ENCODE measurements at regions not wholly inside any gene's neighbourhood (a gene's known extent, or its start where the extent isn't known, plus 50 kb on each side); places are given as distances from the start of the nearest gene placed in this dataset.

DNA sequence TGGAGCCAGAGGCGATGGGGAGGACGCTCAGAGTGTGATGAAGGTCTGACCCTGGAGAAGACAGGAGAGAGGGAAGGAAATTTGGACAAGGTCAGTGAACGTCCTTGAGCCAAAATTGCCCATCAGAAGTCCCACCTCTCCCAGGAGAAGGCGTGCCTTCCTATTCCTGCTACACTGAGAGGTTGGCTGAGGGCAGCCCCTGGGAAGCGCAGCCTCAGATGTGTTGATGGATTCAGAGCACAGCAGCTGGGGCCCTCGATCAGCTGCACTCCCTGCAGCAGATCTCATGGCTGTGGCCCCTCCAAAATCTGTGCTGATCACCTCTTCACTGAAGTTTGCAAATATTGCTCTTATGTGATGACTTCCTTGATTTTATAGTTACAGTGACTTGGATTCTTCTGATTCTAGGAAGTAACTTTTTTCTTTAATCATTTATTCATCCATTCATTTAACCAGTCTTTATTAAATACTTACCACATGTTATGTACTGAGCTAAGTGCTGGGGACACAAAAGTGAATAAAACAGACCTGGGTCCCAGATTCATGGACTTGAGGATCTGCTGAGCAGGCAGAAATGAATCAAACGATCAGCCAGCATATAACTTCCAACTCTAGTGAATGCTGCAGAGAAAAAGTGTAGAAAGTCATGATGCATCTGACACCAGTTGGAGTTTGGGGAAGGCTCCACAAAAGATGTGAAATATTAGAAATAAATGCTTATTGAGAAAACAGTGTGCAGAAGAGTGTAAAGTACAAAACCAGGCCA is 69.6 kb upstream of the ARMC2 start:
- no peak for DNase-seq (ENCODE audit: low spot score)

- DNase-seq (ENCODE audit: low spot score) = no peak
Observed at GRCh38 chr6:108779536-108780275, 68.5 kb upstream of the ARMC2 start.

GRCh38 chr6:108780784-108781183 is 67.4 kb upstream of the ARMC2 start:
- no peak for DNase-seq (ENCODE audit: low spot score)

- DNase-seq (ENCODE audit: low spot score) = no peak
Observed at GRCh38 chr6:108781419-108782100, 66.7 kb upstream of the ARMC2 start.

- DNase-seq (ENCODE audit: low spot score) = peak; percentile 88
Observed at GRCh38 chr6:108782179-108783041, 65.8 kb upstream of the ARMC2 start.

DNA sequence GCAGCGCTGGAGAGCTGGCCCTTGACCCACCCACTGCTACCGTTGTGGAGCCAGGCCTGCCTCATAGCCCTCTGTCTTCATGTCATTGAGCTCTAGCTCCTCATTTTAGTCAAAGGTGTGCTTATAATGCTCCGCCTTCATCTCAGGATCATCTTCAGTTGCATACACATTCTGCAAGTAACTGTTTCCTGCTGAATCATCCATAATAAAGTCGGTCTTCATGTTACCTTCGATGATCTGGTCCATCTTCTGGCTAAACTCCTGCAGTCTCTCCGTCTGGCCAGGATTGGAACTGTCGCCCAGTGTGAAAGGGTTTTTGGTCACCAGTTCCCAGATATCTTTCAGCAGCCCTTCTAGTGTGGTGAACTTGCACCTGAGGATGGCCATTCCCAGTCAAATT is 62.6 kb upstream of the ARMC2 start:
- DNase-seq (ENCODE audit: low spot score) = no peak

DNA sequence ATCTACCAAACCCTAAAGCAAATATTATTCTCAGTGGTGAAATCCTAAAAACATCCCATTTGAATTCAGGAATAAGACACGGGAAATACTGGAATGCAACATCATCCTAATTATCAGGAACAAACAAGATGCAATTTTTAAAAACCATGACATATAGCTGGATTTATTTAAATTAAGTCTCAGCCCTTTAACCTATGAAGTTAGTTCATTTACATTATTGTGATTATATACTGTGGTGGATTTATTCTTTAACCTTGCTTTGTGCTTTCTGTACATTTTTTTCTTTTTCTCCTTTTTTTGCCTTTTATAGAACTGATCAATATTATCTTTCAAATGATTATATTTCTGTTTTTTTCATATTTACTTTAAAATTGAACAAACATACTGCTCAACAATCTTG is 59.8 kb upstream of the ARMC2 start:
- no peak for DNase-seq (ENCODE audit: low spot score)

GRCh38 chr6:108789475-108789874 is 58.7 kb upstream of the ARMC2 start:
- DNase-seq (ENCODE audit: low spot score) = no peak

DNA sequence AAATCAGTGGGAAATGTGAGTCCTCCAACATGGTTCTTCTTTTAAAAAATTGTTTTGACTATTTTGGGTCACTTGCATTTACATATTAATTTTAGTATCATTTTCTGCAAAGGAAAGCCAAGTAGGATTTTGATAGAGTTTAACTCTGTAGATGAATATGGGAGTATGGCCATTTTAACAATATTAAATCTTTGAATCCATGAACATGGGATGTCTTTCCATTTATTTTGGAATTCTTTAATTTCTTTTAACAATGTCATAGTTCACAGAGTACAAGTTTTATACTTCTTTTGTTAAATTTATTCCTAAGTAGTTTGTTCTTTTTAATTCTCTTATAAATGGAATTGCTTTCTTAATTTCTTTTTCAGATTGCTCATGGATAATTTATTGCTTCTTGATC is 56.5 kb upstream of the ARMC2 start:
- DNase-seq (ENCODE audit: low spot score) = no peak

DNA sequence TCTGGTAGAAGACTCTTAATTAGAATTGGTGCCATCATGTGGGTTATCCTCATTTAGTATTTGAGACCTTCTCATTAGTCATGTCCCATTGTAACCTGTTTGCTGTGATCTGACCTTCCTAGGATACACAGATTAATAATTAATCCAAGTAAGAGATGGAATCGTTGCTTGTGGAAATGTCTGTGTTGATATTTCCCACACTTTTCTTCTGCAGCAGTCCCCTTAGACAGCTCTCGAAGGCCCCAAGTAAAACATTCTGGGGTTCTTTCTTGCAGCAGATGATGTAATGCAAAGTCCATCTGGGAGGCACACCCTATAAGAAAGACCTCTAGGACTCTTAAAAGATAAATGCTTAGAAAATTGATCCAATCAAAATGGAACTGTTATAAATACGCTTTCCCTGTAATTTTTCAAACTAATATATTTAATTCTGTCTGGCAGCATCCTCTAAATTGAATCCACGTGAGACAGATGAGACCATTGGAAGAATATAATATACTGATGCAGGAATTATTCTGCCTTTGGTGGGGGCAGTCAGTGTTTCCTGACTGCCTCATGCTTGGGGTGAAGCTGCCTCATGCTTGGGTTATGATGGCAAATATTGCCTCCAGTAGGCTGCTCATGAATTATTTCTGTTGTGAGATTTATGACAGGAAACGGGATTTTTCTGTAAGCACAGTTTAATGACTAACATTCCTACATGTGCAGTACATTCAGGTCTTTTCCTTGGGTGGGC is 54.5 kb upstream of the ARMC2 start:
- no peak for DNase-seq (ENCODE audit: low spot score)

DNA sequence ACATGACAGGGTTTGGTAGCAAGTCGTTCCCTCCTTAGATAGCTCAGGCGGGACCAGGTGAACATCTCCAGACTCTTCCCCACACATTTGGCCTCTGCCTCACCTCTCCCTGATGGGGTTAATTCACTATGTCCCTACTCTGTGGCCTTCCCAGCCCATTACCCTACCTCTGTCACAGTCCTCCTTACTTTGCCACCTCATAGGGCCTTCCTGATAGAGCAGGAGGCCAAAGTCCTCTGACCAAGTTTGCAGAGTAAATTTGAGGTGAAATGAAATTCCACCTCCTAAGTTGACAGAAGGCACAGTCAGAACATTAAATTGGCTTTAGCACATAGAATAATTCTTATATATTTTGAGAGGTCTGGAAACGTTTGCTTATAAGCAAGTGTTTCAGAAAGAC is 53.1 kb upstream of the ARMC2 start:
- no peak for DNase-seq (ENCODE audit: low spot score)

- DNase-seq (ENCODE audit: low spot score) = no peak
Observed at GRCh38 chr6:108795814-108796213, 52.4 kb upstream of the ARMC2 start.

DNA sequence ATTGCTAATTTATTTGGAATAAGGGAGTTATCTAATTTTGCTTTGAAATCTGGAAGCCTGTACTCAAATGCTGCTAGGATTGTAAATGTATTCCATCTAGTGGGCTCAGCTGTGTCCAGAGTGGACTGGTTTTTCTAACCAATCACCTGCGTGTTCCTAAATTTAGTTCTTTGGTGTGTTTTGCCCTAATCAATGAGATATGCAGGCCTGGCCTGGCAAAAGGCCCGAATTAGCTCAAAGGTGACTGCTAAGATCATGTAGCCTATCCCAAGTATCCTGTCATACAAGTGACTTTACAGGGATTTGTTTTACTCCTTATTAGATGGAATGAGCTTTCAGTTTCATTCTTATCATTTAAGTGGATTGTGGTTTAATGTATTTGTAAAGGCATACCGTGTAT is 51.3 kb upstream of the ARMC2 start:
- no peak for DNase-seq (ENCODE audit: low spot score)

GRCh38 chr6:108797951-108798669 is 50.1 kb upstream of the ARMC2 start:
- no peak for DNase-seq (ENCODE audit: low spot score)
